ENCODE measurements at regions not wholly inside any gene's neighbourhood (a gene's known extent, or its start where the extent isn't known, plus 50 kb on each side); places are given as distances from the start of the nearest gene placed in this dataset.

- TF ChIP-seq CTCF (IDR thresholded peaks at IDR 0.05) (no peak), POLR2A (IDR thresholded peaks at IDR 0.05) (no peak)
These were observed 128.7 kb downstream of the ANKRD50 start for GRCh38 chr4:124583797-124584196.
